ENCODE measurements at regions not wholly inside any gene's neighbourhood (a gene's known extent, or its start where the extent isn't known, plus 50 kb on each side); places are given as distances from the start of the nearest gene placed in this dataset.

- H3K79me2 ChIP-seq (ENCODE audit: low read depth): no peaks in the 10 kb centered on the region
- H3K27ac ChIP-seq: no peak overlapping the region
- H3K9me3 ChIP-seq (ENCODE audit: insufficient read depth, low read depth): no peaks in the 10 kb centered on the region
- no peak for DNase-seq
- no peak overlapping the region for H3K4me2 ChIP-seq
- no peak overlapping the region for H3K4me3 ChIP-seq
- no peaks in the 10 kb centered on the region for H3K36me3 ChIP-seq (ENCODE audit: low read depth)
- intact Hi-C loops (cut with micrococcal nuclease; ENCODE audit: unreplicated experiment): no loop called here
- H3F3A ChIP-seq (ENCODE audit: insufficient read depth, low read depth): no peaks in the 10 kb centered on the region
- H4K20me1 ChIP-seq (ENCODE audit: insufficient read depth): no peaks in the 10 kb centered on the region
- no peak overlapping the region for H2AFZ ChIP-seq
- no peak for TF ChIP-seq CTCF (conservative IDR thresholded peaks at IDR 0.05)
- TF ChIP-seq EZH2 (IDR thresholded peaks at IDR 0.05; ENCODE audit: low read depth): no peak
- BruUV-seq (replicated peaks): no TSS peak
- no peaks in the 10 kb centered on the region for H3K4me1 ChIP-seq (replicated peaks; ENCODE audit: insufficient read depth)
- peaks cover 3% of the 10 kb centered on the region; the same call in 1 of the 2 replicates for H3K9me2 ChIP-seq (ENCODE audit: insufficient read depth)
- ChIA-PET POLR2A (ENCODE audit: unreplicated experiment) (no interaction called here), CTCF (no interaction called here)
- H3K27me3 ChIP-seq (ENCODE audit: insufficient read depth, low read depth): no peaks in the 10 kb centered on the region
Measured at GRCh38 chr6:126660376-126660775, 320.5 kb downstream of the CENPW start.

GRCh38 chr6:126661646-126662045 is 321.7 kb downstream of the CENPW start:
- Histone ChIP-seq H2AFZ (no peak overlapping the region), H3K4me3 (no peak overlapping the region), H3K79me2 (ENCODE audit: low read depth) (no peaks in the 10 kb centered on the region), H3K27ac (no peak overlapping the region), H3K9me3 (ENCODE audit: insufficient read depth, low read depth) (no peaks in the 10 kb centered on the region), H3K4me2 (no peak overlapping the region), H3K27me3 (ENCODE audit: insufficient read depth, low read depth) (no peaks in the 10 kb centered on the region), H3F3A (ENCODE audit: insufficient read depth, low read depth) (no peaks in the 10 kb centered on the region), H3K36me3 (ENCODE audit: low read depth) (no peaks in the 10 kb centered on the region), H3K4me1 (replicated peaks; ENCODE audit: insufficient read depth) (no peaks in the 10 kb centered on the region), H3K9me2 (ENCODE audit: insufficient read depth) (peaks cover 3% of the 10 kb centered on the region; the same call in 1 of the 2 replicates), H4K20me1 (ENCODE audit: insufficient read depth) (no peaks in the 10 kb centered on the region)
- no peak for TF ChIP-seq CTCF (conservative IDR thresholded peaks at IDR 0.05)
- TF ChIP-seq EZH2 (IDR thresholded peaks at IDR 0.05; ENCODE audit: low read depth): no peak
- no peak for DNase-seq
- intact Hi-C loops (cut with micrococcal nuclease; ENCODE audit: unreplicated experiment): no loop called here
- ChIA-PET POLR2A (ENCODE audit: unreplicated experiment) (no interaction called here), CTCF (no interaction called here)
- BruUV-seq (replicated peaks): no TSS peak

- intact Hi-C loops (cut with micrococcal nuclease; ENCODE audit: unreplicated experiment): no loop called here
Measured at GRCh38 chr6:126662966-126663365, 323.1 kb downstream of the CENPW start.

More at GRCh38 chr6:126662966-126663365, 323.1 kb downstream of the CENPW start:
- H3K4me3 ChIP-seq: no peak overlapping the region
- no peaks in the 10 kb centered on the region for H3K9me3 ChIP-seq (ENCODE audit: insufficient read depth, low read depth)
- H3F3A ChIP-seq (ENCODE audit: insufficient read depth, low read depth): no peaks in the 10 kb centered on the region
- TF ChIP-seq CTCF (conservative IDR thresholded peaks at IDR 0.05): no peak
- no peak for TF ChIP-seq EZH2 (IDR thresholded peaks at IDR 0.05; ENCODE audit: low read depth)
- H3K27ac ChIP-seq: no peak overlapping the region
- H2AFZ ChIP-seq: no peak overlapping the region
- peaks cover 3% of the 10 kb centered on the region; the same call in 1 of the 2 replicates for H3K9me2 ChIP-seq (ENCODE audit: insufficient read depth)
- no peaks in the 10 kb centered on the region for H3K27me3 ChIP-seq (ENCODE audit: insufficient read depth, low read depth)
- H3K79me2 ChIP-seq (ENCODE audit: low read depth): no peaks in the 10 kb centered on the region
- POLR2A ChIA-PET (ENCODE audit: unreplicated experiment): no interaction called here
- no peaks in the 10 kb centered on the region for H4K20me1 ChIP-seq (ENCODE audit: insufficient read depth)
- CTCF ChIA-PET: no interaction called here
- no peaks in the 10 kb centered on the region for H3K4me1 ChIP-seq (replicated peaks; ENCODE audit: insufficient read depth)
- no peaks in the 10 kb centered on the region for H3K36me3 ChIP-seq (ENCODE audit: low read depth)
- BruUV-seq (replicated peaks): no TSS peak
- no peak overlapping the region for H3K4me2 ChIP-seq
- DNase-seq: no peak

All from PC-9 (cell line).